Activated T-cell treated with anti-CD3 and anti-CD28 coated beads, Interleukin-2, amount 50 U/mL, for 4 hours (primary cell): ENCODE measurements at regions not wholly inside any gene's neighbourhood (a gene's known extent, or its start where the extent isn't known, plus 50 kb on each side); places are given as distances from the start of the nearest gene placed in this dataset.

Source experiments
- ATAC-seq, 2 donors: fragments of 200-7000 bp; cut with Tn5 transposase; one replicate each; pipeline ENCODE4 v1.10.0; 2021
- DNase-seq: peaks from one replicate; pipeline ENCODE4 v3.0.0-alpha.2; 2020
- H3K27me3 Mint-ChIP-seq: one replicate; pipeline ENCODE4 v1.8.0; 2021; ENCODE audit warnings: low read depth, mixed read lengths
- H3K36me3 Mint-ChIP-seq: one replicate; pipeline ENCODE4 v1.8.0; 2022; ENCODE audit warnings: mixed read lengths; ENCODE audit not compliant: insufficient read depth
- H3K4me1 Mint-ChIP-seq: one replicate; pipeline ENCODE4 v1.8.0; 2021; ENCODE audit warnings: low read depth, mixed read lengths
- H3K4me3 Mint-ChIP-seq: one replicate; pipeline ENCODE4 v1.8.0; 2021; ENCODE audit warnings: mild to moderate bottlenecking, moderate library complexity, mixed read lengths
- H3K9me3 Mint-ChIP-seq: one replicate; pipeline ENCODE4 v1.8.0; 2021; ENCODE audit warnings: mixed read lengths

DNA sequence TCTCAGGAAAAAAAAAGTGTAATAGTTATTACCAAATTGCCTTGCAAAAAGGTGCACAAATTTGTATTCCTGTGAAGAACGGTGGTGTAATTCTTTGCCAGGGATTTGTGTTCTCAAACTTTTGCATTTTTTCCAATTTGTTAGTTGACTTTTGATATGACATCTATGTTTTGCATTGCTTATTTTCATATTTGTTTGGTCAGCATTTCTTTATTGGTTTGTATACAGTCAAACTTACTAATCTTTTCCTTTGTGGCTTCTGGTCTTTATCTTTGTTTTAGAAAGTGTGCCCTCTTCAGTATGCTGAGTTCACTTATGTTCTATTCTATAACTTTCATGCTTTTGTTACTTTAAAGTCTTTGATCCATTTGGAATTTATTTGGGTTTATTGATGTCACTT, 226.2 kb upstream of the ZFHX3 start:
- ATAC-seq, result no peak
- no peak overlapping the region for H3K4me3 Mint-ChIP-seq
- peaks cover 4% of the 10 kb centered on the region for H3K9me3 Mint-ChIP-seq
- DNase-seq, result no peak
- no peaks in the 10 kb centered on the region for H3K36me3 Mint-ChIP-seq
- H3K27me3 Mint-ChIP-seq, result peaks cover 5% of the 10 kb centered on the region
- no peaks in the 10 kb centered on the region for H3K4me1 Mint-ChIP-seq

DNA sequence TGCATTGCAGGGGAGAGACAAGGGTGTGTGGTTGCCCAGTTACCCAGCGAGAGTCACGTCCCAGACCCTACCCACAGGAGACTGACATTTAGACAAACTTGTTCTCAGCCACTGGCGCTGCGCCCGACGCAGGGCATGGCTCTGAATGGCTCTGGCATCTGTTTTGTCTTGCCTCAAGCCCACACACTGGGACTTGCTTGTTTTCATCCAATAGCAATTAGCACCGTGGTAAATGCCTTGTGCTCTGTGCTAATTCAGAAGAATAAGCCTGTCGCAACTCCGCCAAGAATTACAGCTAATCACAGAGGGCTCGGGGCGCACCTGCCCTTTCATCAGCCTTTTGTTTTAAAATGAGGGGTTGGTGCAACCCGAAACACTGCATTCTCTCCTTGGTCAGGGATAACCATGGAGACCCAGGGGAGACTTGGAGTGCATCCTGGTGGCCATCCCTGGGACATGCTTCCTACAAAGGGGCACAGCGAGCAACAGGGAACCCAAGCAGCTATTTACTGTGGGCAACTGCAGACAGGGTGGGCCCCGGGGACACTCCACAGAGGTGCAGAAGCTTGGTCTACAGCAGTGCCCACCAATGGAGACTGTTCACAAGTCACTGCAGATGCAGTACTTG, 220.6 kb upstream of the ZFHX3 start:
- Mint-ChIP-seq H3K4me1 (no peaks in the 10 kb centered on the region), H3K4me3 (no peak overlapping the region), H3K27me3 (peaks cover 2% of the 10 kb centered on the region), H3K36me3 (no peaks in the 10 kb centered on the region), H3K9me3 (no peaks in the 10 kb centered on the region)
- ATAC-seq, result no peak
- no peak for DNase-seq

DNA sequence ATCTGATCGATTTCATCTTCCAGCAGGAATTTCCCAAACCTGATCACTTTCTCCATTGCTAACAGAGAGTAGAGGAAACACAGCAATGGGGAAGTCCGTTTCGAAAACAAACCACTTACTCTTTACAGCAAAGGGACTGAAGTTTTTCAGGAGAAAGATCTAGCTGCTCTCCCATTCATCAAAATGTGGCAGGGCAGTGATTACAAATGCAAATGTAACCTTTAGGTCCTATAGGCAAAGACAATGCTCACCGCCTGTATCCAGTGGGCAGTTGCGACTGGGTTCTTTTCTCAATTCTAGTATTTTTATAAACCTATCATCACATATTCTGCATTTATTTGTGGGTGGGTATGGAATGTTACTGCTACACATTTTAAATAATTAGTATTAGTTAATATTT, 218.0 kb upstream of the ZFHX3 start:
- Mint-ChIP-seq H3K9me3 (peaks cover 8% of the 10 kb centered on the region), H3K4me3 (no peak overlapping the region), H3K36me3 (no peaks in the 10 kb centered on the region), H3K27me3 (no peaks in the 10 kb centered on the region), H3K4me1 (no peaks in the 10 kb centered on the region)
- DNase-seq (no peak), ATAC-seq (no peak)

DNA sequence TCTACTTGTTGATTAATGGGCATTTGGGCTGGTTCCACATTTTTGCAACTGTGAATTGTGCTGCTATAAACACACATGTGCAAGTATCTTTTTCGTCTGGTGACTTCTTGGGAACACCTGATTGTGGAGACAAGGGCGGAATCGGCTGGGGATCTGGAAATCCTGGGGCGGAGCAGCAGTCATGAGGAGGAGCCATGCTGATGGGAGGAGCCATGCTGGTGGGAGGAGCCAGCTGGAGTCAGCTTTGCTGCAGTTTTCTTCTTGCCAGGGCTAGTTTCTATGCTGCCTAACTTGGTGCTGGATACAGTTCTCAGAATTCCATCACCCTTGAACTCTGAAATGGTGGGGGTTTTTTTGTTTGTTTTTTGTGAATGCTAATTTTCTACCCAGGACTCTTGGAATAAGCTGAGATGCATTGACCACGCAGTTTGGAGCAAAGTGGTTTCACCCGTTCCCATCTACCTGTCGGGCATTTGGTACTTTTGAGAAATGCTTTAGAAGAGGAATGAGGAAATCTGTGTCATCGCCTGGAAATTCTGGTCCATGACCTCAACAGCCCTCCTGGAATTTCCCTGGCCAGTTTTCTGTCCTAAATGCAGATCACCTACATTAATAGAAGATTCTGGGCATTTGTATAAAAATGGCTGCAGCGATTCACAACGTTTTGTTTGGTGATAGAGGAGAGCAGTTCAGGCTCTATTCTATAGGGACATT, 217.4 kb upstream of the ZFHX3 start:
- Mint-ChIP-seq H3K9me3 (peaks cover 8% of the 10 kb centered on the region), H3K4me1 (no peaks in the 10 kb centered on the region)
- no peak for ATAC-seq

DNA sequence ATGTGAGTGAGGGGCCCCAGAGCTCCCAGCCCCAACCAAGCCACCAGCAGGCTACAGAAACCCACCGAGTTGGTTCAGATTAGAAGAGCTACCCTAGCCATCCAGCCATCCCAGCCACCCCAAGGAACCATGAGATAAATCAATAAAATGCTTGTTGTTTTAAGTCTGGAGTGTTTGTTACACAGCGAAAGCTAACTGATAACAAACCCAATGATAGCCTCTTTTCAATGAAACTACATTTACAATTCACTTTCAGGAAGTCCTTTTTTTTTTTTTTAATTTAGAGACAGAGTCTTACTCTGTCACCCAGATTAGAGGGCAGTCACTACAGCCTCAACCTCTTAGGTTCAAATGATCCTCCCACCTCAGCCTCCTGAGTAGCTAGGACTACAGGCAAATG, 215.0 kb upstream of the ZFHX3 start:
- no peak overlapping the region for H3K4me3 Mint-ChIP-seq
- no peaks in the 10 kb centered on the region for H3K36me3 Mint-ChIP-seq
- H3K9me3 Mint-ChIP-seq, result peaks cover 8% of the 10 kb centered on the region
- DNase-seq (no peak), ATAC-seq (no peak)
- no peaks in the 10 kb centered on the region for H3K27me3 Mint-ChIP-seq
- H3K4me1 Mint-ChIP-seq, result no peaks in the 10 kb centered on the region

More for the DNA sequence above, 217.4 kb upstream of the ZFHX3 start:
- no peak overlapping the region for H3K4me3 Mint-ChIP-seq
- no peak for DNase-seq
- no peaks in the 10 kb centered on the region for H3K27me3 Mint-ChIP-seq
- H3K36me3 Mint-ChIP-seq, result no peaks in the 10 kb centered on the region

DNA sequence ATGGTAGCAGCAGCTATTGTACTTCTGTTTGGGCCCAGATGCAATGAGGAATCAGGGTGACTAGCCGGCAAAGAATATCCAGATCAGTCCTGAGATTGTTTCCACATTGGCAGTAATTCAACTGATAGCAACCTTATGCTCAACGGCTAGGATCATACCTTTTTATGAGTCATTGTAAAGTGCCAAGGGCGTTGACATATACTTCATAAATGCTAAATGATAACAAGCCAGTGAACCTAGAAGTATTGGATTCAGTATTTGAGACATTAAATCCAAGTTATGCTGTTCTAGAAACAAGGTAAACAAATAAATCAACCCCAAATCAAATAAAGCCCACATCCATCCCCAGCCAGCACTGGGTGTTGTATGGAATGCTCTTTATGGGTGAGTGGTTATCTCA, 207.1 kb upstream of the ZFHX3 start:
- no peaks in the 10 kb centered on the region for H3K4me1 Mint-ChIP-seq
- H3K4me3 Mint-ChIP-seq, result no peak overlapping the region
- H3K9me3 Mint-ChIP-seq, result no peaks in the 10 kb centered on the region
- no peak for ATAC-seq
- H3K36me3 Mint-ChIP-seq, result no peaks in the 10 kb centered on the region
- DNase-seq, result no peak
- no peaks in the 10 kb centered on the region for H3K27me3 Mint-ChIP-seq

DNA sequence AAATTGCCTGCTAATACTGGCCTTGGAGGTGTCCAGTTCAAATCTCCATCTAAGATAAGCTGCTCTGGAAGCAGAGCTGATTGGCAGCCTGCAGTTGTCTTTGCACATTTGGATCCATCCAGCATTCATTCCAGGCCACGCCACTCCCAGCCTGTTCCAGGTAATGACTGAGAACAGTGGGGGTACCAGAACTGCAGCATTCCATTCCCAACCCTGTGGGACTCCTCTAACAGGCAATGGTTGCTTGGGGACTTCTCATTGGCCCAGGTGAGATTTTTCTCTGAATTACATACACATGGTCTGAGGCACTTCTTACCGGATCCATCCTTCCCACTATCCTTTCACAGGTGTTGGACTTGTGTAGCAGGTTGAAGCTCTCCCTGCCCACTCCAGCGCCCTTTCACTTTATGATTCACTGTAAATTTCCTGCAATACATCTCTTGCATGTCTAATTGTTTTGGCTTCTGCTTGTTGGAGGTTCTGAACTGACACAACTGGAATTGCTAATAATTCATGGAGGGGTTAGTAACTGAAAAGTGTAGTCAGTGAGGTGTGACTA, 206.1 kb upstream of the ZFHX3 start:
- Mint-ChIP-seq H3K4me3 (no peak overlapping the region), H3K36me3 (no peaks in the 10 kb centered on the region), H3K27me3 (no peaks in the 10 kb centered on the region), H3K9me3 (no peaks in the 10 kb centered on the region), H3K4me1 (no peaks in the 10 kb centered on the region)
- ATAC-seq (no peak), DNase-seq (no peak)

DNA sequence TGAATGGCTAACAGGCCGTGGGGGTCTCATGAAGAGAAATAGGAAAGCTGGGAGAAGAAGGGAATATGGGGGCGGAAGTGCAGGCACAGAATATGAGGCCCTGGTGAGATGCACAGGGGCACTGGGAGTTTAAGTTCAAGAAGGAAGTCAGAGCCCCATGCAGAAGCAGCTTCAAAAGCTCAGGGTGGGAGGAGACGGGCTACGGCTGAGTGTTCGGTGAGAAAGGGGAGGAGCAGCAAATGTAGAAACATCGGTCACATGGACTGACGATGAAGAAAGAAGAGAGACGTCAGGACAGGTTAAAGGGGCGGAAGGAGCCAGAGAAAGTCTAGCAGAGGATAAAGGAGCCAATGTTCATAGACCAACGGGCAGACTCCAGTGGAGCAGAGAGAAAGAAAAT, 204.5 kb upstream of the ZFHX3 start:
- no peak overlapping the region for H3K4me3 Mint-ChIP-seq
- H3K9me3 Mint-ChIP-seq, result no peaks in the 10 kb centered on the region
- DNase-seq, result no peak
- no peaks in the 10 kb centered on the region for H3K36me3 Mint-ChIP-seq
- no peaks in the 10 kb centered on the region for H3K4me1 Mint-ChIP-seq
- H3K27me3 Mint-ChIP-seq, result no peaks in the 10 kb centered on the region
- no peak for ATAC-seq

DNA sequence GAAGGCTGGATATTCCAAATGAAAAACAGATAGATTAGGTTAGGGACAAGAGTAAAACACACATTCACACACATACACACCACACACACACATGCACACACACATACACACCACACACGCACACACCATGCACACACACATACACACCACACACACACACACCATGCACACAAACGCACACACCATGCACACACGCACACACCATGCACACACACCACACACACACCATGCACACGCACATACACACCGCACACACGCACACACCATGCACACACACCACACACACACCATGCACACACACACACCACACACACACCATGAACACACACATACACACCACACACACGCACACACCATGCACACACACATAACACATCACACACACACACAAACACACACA, 203.7 kb upstream of the ZFHX3 start:
- Mint-ChIP-seq H3K4me3 (no peak overlapping the region), H3K4me1 (no peaks in the 10 kb centered on the region), H3K36me3 (no peaks in the 10 kb centered on the region), H3K9me3 (no peaks in the 10 kb centered on the region), H3K27me3 (no peaks in the 10 kb centered on the region)
- DNase-seq (no peak), ATAC-seq (no peak)

DNA sequence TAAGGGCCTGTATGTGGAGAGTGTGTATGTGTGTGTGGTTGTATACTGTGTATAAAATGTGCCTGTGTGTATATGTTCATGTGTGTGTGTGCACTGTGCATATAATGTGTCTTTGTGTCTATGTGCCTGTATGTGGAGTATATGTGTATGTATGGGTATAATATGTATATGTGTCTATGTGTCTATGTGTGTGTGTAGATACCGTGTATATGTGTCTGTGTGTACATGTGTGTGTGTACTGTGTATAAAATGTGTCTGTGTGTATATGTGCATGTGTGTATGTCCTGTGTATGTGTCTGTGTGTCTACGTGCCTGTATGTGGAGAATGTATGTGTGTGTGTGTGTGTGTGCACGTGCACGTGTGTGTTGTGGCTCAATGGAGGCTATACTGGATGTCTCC, 200.4 kb upstream of the ZFHX3 start:
- Mint-ChIP-seq H3K9me3 (no peaks in the 10 kb centered on the region), H3K4me3 (no peak overlapping the region), H3K36me3 (no peaks in the 10 kb centered on the region), H3K27me3 (no peaks in the 10 kb centered on the region), H3K4me1 (no peaks in the 10 kb centered on the region)
- DNase-seq (no peak), ATAC-seq (no peak)

DNA sequence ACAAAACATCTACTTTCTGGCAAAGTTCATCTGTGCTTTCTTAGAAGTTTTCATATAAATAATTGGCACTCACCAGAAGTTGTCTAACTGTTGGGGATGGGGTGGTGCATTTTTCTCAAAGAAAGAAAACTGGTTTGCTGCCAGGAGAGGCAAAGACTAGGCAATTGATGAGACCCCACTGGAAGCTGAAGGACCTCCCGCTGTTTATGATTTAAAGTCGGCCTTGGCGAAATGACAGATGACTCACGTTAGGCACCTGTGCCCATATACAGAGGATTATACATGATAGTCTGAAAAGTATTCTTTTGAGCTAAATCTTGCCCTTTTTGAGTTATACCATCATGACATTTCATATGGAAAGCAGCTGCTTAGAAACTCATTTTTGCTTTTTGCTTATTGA, 193.0 kb upstream of the ZFHX3 start:
- no peak for ATAC-seq
- H3K4me3 Mint-ChIP-seq, result no peak overlapping the region
- H3K4me1 Mint-ChIP-seq, result no peaks in the 10 kb centered on the region
- H3K36me3 Mint-ChIP-seq, result no peaks in the 10 kb centered on the region
- H3K9me3 Mint-ChIP-seq, result no peaks in the 10 kb centered on the region
- DNase-seq, result no peak
- H3K27me3 Mint-ChIP-seq, result no peaks in the 10 kb centered on the region

DNA sequence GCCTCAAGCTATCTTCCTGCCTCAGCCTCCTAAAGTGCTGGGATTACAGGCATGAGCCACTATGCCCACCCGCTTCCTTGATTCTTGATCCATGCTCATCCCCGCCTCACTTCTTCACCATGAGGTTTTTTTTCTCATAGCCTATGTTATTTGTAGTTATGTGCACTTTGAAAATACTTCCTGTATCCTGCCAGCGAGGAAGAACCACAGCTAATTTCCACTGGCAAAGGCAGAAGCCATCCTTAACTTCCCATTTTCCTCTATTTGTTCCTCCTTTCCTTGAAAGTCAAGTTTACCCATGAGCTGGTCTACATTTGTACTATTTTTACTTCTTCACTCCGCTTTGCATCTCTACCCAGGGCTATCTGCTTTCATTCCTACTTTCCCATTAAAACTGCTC, 189.7 kb upstream of the ZFHX3 start:
- ATAC-seq (no peak), DNase-seq (no peak)
- peaks cover 3% of the 10 kb centered on the region for H3K27me3 Mint-ChIP-seq
- no peaks in the 10 kb centered on the region for H3K36me3 Mint-ChIP-seq
- no peaks in the 10 kb centered on the region for H3K4me1 Mint-ChIP-seq
- no peak overlapping the region for H3K4me3 Mint-ChIP-seq
- H3K9me3 Mint-ChIP-seq, result no peaks in the 10 kb centered on the region

DNA sequence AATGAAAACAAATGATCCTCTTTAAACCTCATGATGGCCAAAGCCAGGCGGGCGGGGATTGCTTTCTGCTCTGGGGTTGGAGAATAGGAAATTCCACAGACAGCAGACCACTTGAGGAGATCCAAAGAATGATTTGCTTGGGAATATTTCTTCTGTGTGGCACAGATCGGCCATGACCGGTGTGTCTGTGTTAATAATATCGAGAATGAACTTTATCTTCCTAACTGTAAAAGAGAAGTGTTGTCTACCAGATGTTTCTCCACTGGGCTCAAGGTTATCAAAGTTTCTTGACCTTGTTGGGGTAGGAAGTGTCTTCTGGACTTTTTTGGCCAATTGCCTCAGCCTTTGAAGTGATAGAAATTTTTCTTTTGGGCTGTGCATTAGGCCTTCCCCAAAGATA, 186.6 kb upstream of the ZFHX3 start:
- Mint-ChIP-seq H3K36me3 (no peaks in the 10 kb centered on the region), H3K4me3 (no peak overlapping the region), H3K4me1 (no peaks in the 10 kb centered on the region), H3K27me3 (peaks cover 3% of the 10 kb centered on the region), H3K9me3 (peaks cover 4% of the 10 kb centered on the region)
- DNase-seq (no peak), ATAC-seq (no peak)

DNA sequence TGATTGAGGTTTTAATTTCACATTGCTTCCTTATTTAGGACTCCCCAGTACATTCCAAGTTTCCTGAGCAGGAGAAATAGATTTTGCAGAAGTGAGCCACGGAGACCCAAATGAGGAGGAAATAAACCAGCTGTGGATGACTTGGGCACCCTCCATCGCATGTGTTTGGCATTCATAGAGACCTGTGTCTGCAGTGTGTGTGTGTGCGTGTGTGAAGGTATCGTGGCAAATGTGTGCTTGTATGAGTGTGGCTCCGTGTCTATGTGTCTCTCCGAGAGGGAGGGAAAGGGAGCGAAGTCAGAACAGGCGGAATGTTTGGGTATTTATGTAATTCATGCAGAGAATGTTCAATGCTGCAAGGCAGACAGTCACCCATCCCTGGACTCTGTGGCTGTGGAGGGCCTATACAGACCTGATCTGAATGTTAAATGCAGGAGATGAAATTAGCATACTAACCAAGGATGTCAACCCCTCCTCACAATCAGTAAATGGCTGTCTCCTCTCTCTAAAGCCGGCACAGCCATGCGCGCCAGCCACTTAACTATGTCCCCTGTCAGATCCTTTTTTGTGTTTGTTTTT, 186.0 kb upstream of the ZFHX3 start:
- Mint-ChIP-seq H3K4me3 (no peak overlapping the region), H3K4me1 (no peaks in the 10 kb centered on the region), H3K36me3 (no peaks in the 10 kb centered on the region), H3K9me3 (peaks cover 4% of the 10 kb centered on the region), H3K27me3 (peaks cover 3% of the 10 kb centered on the region)
- no peak for ATAC-seq
- no peak for DNase-seq

DNA sequence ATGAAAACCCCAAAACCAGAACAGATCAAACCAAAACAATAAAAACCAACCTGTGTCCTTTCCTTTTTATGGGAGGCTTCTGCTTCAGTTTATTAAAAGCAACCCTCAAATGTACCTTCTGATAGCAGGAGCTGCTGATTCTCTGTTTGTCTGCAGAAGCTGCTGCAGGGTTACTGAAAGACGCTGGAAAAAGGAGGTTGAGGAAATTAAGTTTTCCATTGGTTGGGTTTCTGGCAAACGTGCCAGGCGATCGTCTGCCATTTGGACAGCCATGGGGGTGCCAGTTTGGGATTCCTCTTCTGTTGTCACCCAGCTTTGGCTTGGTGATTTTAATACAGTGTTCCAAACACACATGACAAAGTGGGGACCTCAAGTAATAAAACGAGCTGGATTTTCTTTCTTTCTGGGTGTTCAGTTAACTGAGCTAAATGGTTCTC, 185.4 kb upstream of the ZFHX3 start:
- H3K9me3 Mint-ChIP-seq, result peaks cover 4% of the 10 kb centered on the region
- DNase-seq (no peak), ATAC-seq (no peak)
- no peaks in the 10 kb centered on the region for H3K36me3 Mint-ChIP-seq
- H3K27me3 Mint-ChIP-seq, result peaks cover 3% of the 10 kb centered on the region
- H3K4me1 Mint-ChIP-seq, result no peaks in the 10 kb centered on the region
- no peak overlapping the region for H3K4me3 Mint-ChIP-seq
